Activated CD8-positive, alpha-beta memory T cell treated with anti-CD3 and anti-CD28 coated beads, Interleukin-2, amount 10 ng/mL, durations not matched to agents 7 days and 5 days (primary cell): ENCODE measurements at regions not wholly inside any gene's neighbourhood (a gene's known extent, or its start where the extent isn't known, plus 50 kb on each side); places are given as distances from the start of the nearest gene placed in this dataset.

Experiments
- ATAC-seq: fragments of 150-1000 bp; cut with Tn5 transposase; one replicate; pipeline ENCODE4 v1.10.0; 2021; ENCODE audit warnings: moderate library complexity
- CTCF ChIA-PET: fragments of 350-600 bp; sonication (Branson Sonifier 250); formaldehyde crosslinking; loops from one replicate; lab custom pipeline; 2021; ENCODE audit warnings: antibody characterized with exemption; lab: Charles Lee
- DNase-seq: peaks from one replicate; pipeline ENCODE4 v3.0.0-alpha.2; 2020
- H3K27ac Mint-ChIP-seq: one replicate; pipeline ENCODE4 v1.8.0; 2021; ENCODE audit warnings: mild to moderate bottlenecking, mixed read lengths
- H3K27me3 Mint-ChIP-seq: one replicate; pipeline ENCODE4 v1.8.0; 2021; ENCODE audit warnings: mixed read lengths
- H3K36me3 Mint-ChIP-seq: one replicate; pipeline ENCODE4 v1.8.0; 2021; ENCODE audit warnings: mild to moderate bottlenecking, mixed read lengths
- H3K4me1 Mint-ChIP-seq: one replicate; pipeline ENCODE4 v1.8.0; 2021; ENCODE audit warnings: mixed read lengths
- H3K4me3 Mint-ChIP-seq: one replicate; pipeline ENCODE4 v1.8.0; 2021; ENCODE audit warnings: mild to moderate bottlenecking, moderate library complexity, mixed read lengths
- H3K9me3 Mint-ChIP-seq: one replicate; pipeline ENCODE4 v1.8.0; 2022; ENCODE audit warnings: low read depth, mixed read lengths

GRCh38 chr2:146912536-146912935 lies 932.3 kb upstream of the ACVR2A start:
- CTCF ChIA-PET = no interaction called here
- Mint-ChIP-seq H3K4me1 (no peaks in the 10 kb centered on the region), H3K27ac (no peak overlapping the region), H3K27me3 (no peaks in the 10 kb centered on the region), H3K9me3 (no peaks in the 10 kb centered on the region), H3K4me3 (no peak overlapping the region), H3K36me3 (no peaks in the 10 kb centered on the region)
- no peak for DNase-seq
- no peak for ATAC-seq

- no peaks in the 10 kb centered on the region for H3K27me3 Mint-ChIP-seq
- H3K36me3 Mint-ChIP-seq = no peaks in the 10 kb centered on the region
- DNase-seq (no peak), ATAC-seq (no peak)
- no peaks in the 10 kb centered on the region for H3K4me1 Mint-ChIP-seq
- no peaks in the 10 kb centered on the region for H3K9me3 Mint-ChIP-seq
- H3K4me3 Mint-ChIP-seq = no peak overlapping the region
- no peak overlapping the region for H3K27ac Mint-ChIP-seq
- CTCF ChIA-PET = no interaction called here
These were observed 936.1 kb upstream of the ACVR2A start for GRCh38 chr2:146908776-146909175.

GRCh38 chr2:146898083-146898482 lies 946.7 kb upstream of the ACVR2A start:
- CTCF ChIA-PET = no interaction called here
- Mint-ChIP-seq H3K27me3 (no peaks in the 10 kb centered on the region), H3K27ac (no peak overlapping the region), H3K36me3 (no peaks in the 10 kb centered on the region), H3K9me3 (no peaks in the 10 kb centered on the region), H3K4me3 (no peak overlapping the region), H3K4me1 (no peaks in the 10 kb centered on the region)
- DNase-seq (no peak), ATAC-seq (no peak)

- ATAC-seq = no peak
These were observed 950.3 kb upstream of the ACVR2A start for GRCh38 chr2:146894514-146894913.

GRCh38 chr2:146893500-146894041 lies 951.3 kb upstream of the ACVR2A start:
- H3K9me3 Mint-ChIP-seq = no peaks in the 10 kb centered on the region
- no peaks in the 10 kb centered on the region for H3K27me3 Mint-ChIP-seq
- no peaks in the 10 kb centered on the region for H3K4me1 Mint-ChIP-seq
- H3K4me3 Mint-ChIP-seq = no peak overlapping the region
- H3K27ac Mint-ChIP-seq = no peak overlapping the region
- CTCF ChIA-PET = no interaction called here
- ATAC-seq (no peak), DNase-seq (no peak)
- no peaks in the 10 kb centered on the region for H3K36me3 Mint-ChIP-seq

More at GRCh38 chr2:146894514-146894913, 950.3 kb upstream of the ACVR2A start:
- no peak overlapping the region for H3K4me3 Mint-ChIP-seq
- H3K27me3 Mint-ChIP-seq = no peaks in the 10 kb centered on the region
- H3K27ac Mint-ChIP-seq = no peak overlapping the region
- H3K4me1 Mint-ChIP-seq = no peaks in the 10 kb centered on the region
- CTCF ChIA-PET = no interaction called here
- no peaks in the 10 kb centered on the region for H3K9me3 Mint-ChIP-seq
- H3K36me3 Mint-ChIP-seq = no peaks in the 10 kb centered on the region
- no peak for DNase-seq

- DNase-seq (no peak), ATAC-seq (no peak)
- Mint-ChIP-seq H3K36me3 (no peaks in the 10 kb centered on the region), H3K4me1 (no peaks in the 10 kb centered on the region), H3K4me3 (no peak overlapping the region), H3K9me3 (no peaks in the 10 kb centered on the region), H3K27ac (no peak overlapping the region), H3K27me3 (no peaks in the 10 kb centered on the region)
- CTCF ChIA-PET = no interaction called here
These were observed 954.3 kb upstream of the ACVR2A start for GRCh38 chr2:146890491-146890890.

GRCh38 chr2:146879882-146880281 lies 964.9 kb upstream of the ACVR2A start:
- CTCF ChIA-PET = no interaction called here
- Mint-ChIP-seq H3K27me3 (no peaks in the 10 kb centered on the region), H3K4me1 (no peaks in the 10 kb centered on the region), H3K36me3 (no peaks in the 10 kb centered on the region), H3K27ac (no peak overlapping the region), H3K4me3 (no peak overlapping the region), H3K9me3 (no peaks in the 10 kb centered on the region)
- DNase-seq (no peak), ATAC-seq (no peak)

- ATAC-seq = no peak
- no peaks in the 10 kb centered on the region for H3K36me3 Mint-ChIP-seq
- no peak overlapping the region for H3K27ac Mint-ChIP-seq
- H3K4me3 Mint-ChIP-seq = no peak overlapping the region
- no peaks in the 10 kb centered on the region for H3K4me1 Mint-ChIP-seq
- H3K9me3 Mint-ChIP-seq = no peaks in the 10 kb centered on the region
- CTCF ChIA-PET = no interaction called here
- no peak for DNase-seq
- H3K27me3 Mint-ChIP-seq = no peaks in the 10 kb centered on the region
These were observed 970.6 kb upstream of the ACVR2A start for GRCh38 chr2:146874260-146874658.

GRCh38 chr2:146873646-146874259 lies 971.1 kb upstream of the ACVR2A start:
- H3K4me3 Mint-ChIP-seq = no peak overlapping the region
- CTCF ChIA-PET = no interaction called here
- no peaks in the 10 kb centered on the region for H3K27me3 Mint-ChIP-seq
- H3K4me1 Mint-ChIP-seq = no peaks in the 10 kb centered on the region
- H3K9me3 Mint-ChIP-seq = no peaks in the 10 kb centered on the region
- ATAC-seq (no peak), DNase-seq (no peak)
- no peaks in the 10 kb centered on the region for H3K36me3 Mint-ChIP-seq
- H3K27ac Mint-ChIP-seq = no peak overlapping the region

GRCh38 chr2:146873056-146873455 lies 971.8 kb upstream of the ACVR2A start:
- CTCF ChIA-PET = no interaction called here

GRCh38 chr2:146870691-146871090 lies 974.1 kb upstream of the ACVR2A start:
- no peaks in the 10 kb centered on the region for H3K36me3 Mint-ChIP-seq
- H3K9me3 Mint-ChIP-seq = peaks cover under 1% of the 10 kb centered on the region
- no peak for DNase-seq
- H3K27ac Mint-ChIP-seq = no peak overlapping the region
- no peak overlapping the region for H3K4me3 Mint-ChIP-seq
- ATAC-seq = no peak
- CTCF ChIA-PET = no interaction called here
- H3K4me1 Mint-ChIP-seq = no peaks in the 10 kb centered on the region
- H3K27me3 Mint-ChIP-seq = no peaks in the 10 kb centered on the region

More at GRCh38 chr2:146873056-146873455, 971.8 kb upstream of the ACVR2A start:
- Mint-ChIP-seq H3K27me3 (no peaks in the 10 kb centered on the region), H3K4me3 (no peak overlapping the region), H3K9me3 (no peaks in the 10 kb centered on the region), H3K4me1 (no peaks in the 10 kb centered on the region), H3K27ac (no peak overlapping the region), H3K36me3 (no peaks in the 10 kb centered on the region)
- no peak for DNase-seq
- ATAC-seq = no peak

- no peak for ATAC-seq
- Mint-ChIP-seq H3K36me3 (no peaks in the 10 kb centered on the region), H3K27ac (no peak overlapping the region), H3K27me3 (no peaks in the 10 kb centered on the region), H3K4me3 (no peak overlapping the region), H3K4me1 (no peaks in the 10 kb centered on the region), H3K9me3 (peaks cover 4% of the 10 kb centered on the region)
- CTCF ChIA-PET = no interaction called here
- DNase-seq = no peak
These were observed 975.5 kb upstream of the ACVR2A start for GRCh38 chr2:146869328-146869727.

GRCh38 chr2:146868051-146868450 lies 976.8 kb upstream of the ACVR2A start:
- Mint-ChIP-seq H3K9me3 (peaks cover 4% of the 10 kb centered on the region), H3K36me3 (no peaks in the 10 kb centered on the region), H3K27me3 (no peaks in the 10 kb centered on the region), H3K4me3 (no peak overlapping the region), H3K27ac (no peak overlapping the region), H3K4me1 (no peaks in the 10 kb centered on the region)
- CTCF ChIA-PET = no interaction called here
- DNase-seq (no peak), ATAC-seq (no peak)

GRCh38 chr2:146867477-146867986 lies 977.3 kb upstream of the ACVR2A start:
- Mint-ChIP-seq H3K27ac (no peak overlapping the region), H3K4me3 (no peak overlapping the region), H3K36me3 (no peaks in the 10 kb centered on the region), H3K27me3 (no peaks in the 10 kb centered on the region), H3K9me3 (peaks cover 4% of the 10 kb centered on the region), H3K4me1 (no peaks in the 10 kb centered on the region)
- CTCF ChIA-PET = no interaction called here
- ATAC-seq (no peak), DNase-seq (no peak)
